GM12878 (cell line): ENCODE measurements at regions not wholly inside any gene's neighbourhood (a gene's known extent, or its start where the extent isn't known, plus 50 kb on each side); places are given as distances from the start of the nearest gene placed in this dataset.

Experiments
- ATAC-seq: fragments of 200-7000 bp; cut with Tn5 transposase; 3 replicates; pipeline ENCODE4 v1.9.1; 2020; ENCODE audit warnings: mild to moderate bottlenecking, moderate library complexity
- BruUV-seq: library from RNA; stranded (reverse); fragments of 400-500 nt; replicated peaks from 2 replicates; lab custom pipeline; 2021; lab: Mats Ljungman, UMichigan
- CTCF ChIA-PET: fragments of 300-600 bp; sonication (Branson Sonifier 250); formaldehyde crosslinking; extraction: SDS; loops from one replicate; lab custom pipeline; 2021; ENCODE audit warnings: inconsistent platforms; lab: Yijun Ruan, JAX
- POLR2A ChIA-PET: fragments of 350-600 bp; formaldehyde crosslinking; extraction: SDS; loops from one replicate; lab custom pipeline; 2021; ENCODE audit warnings: inconsistent platforms; lab: Charles Lee
- RAD21 ChIA-PET: fragments of 300-600 bp; sonication (Branson Sonifier 250); formaldehyde crosslinking; loops from one replicate; lab custom pipeline; 2023; ENCODE audit warnings: antibody characterized with exemption; ENCODE audit not compliant: unreplicated experiment; lab: Charles Lee
- SMC1A ChIA-PET: fragments of 300-600 bp; sonication (Branson Sonifier 250); formaldehyde crosslinking; loops from one replicate; lab custom pipeline; 2023; ENCODE audit not compliant: unreplicated experiment, uncharacterized antibody; lab: Charles Lee
- DNase-seq: peaks from one replicate; pipeline ENCODE4 v3.0.0-alpha.2; 2011; ENCODE audit warnings: low read depth, low spot score
- FAIRE-seq: peaks from 3 replicates; lab custom pipeline; 2011; peaks lifted over from hg19 to GRCh38; lab: Jason Lieb, UNC
- H2AFZ ChIP-seq: 2 replicates; pipeline ENCODE4 v1.6.0; 2011; ENCODE audit warnings: low read depth, low read length, control low read depth; ENCODE audit not compliant: control insufficient read depth
- H3K27ac ChIP-seq: 2 replicates; pipeline ENCODE4 v1.5.1; 2011; ENCODE audit warnings: control low read depth; ENCODE audit not compliant: control insufficient read depth, insufficient read depth
- H3K27me3 ChIP-seq, 2 experiments: replicated peaks in 1 of 2; 2 replicates each; pipeline versions ENCODE4 v1.6.0 to v1.6.1; 2011; ENCODE audit warnings: low read length in 1 of 2; ENCODE audit not compliant: control insufficient read depth in 2 of 2, insufficient read depth in 2 of 2
- H3K36me3 ChIP-seq, 2 experiments: 2 replicates each; pipeline ENCODE4 v1.5.1; 2011; ENCODE audit warnings: low read length in 1 of 2; ENCODE audit not compliant: control insufficient read depth in 2 of 2, insufficient read depth in 2 of 2
- H3K4me1 ChIP-seq: 2 replicates; pipeline ENCODE4 v1.6.1; 2011; ENCODE audit warnings: mild to moderate bottlenecking, low read length, moderate library complexity, mixed read lengths; ENCODE audit not compliant: control insufficient read depth, insufficient read depth
- H3K4me2 ChIP-seq: 2 replicates; pipeline ENCODE4 v1.6.0; 2011; ENCODE audit warnings: control low read depth; ENCODE audit not compliant: control insufficient read depth, insufficient read depth
- H3K4me3 ChIP-seq: fragments of 200-600 bp; sonication (generic); 2 replicates; pipeline ENCODE4 v1.5.1; 2016
- H3K79me2 ChIP-seq: 2 replicates; pipeline ENCODE4 v1.6.0; 2011; ENCODE audit warnings: low read length; ENCODE audit not compliant: control insufficient read depth, insufficient read depth
- H3K9ac ChIP-seq: 2 replicates; pipeline ENCODE4 v1.8.0; 2011; ENCODE audit warnings: low read length, control low read depth, mixed read lengths; ENCODE audit not compliant: control insufficient read depth, insufficient read depth
- H3K9me3 ChIP-seq: replicated peaks from 3 replicates; pipeline ENCODE4 v1.5.1; 2011; ENCODE audit warnings: mild to moderate bottlenecking, low read length; ENCODE audit not compliant: control insufficient read depth, insufficient read depth
- H4K20me1 ChIP-seq: 2 replicates; pipeline ENCODE4 v1.6.0; 2011; ENCODE audit not compliant: control insufficient read depth, insufficient read depth
- ATF7 ChIP-seq: fragments of 450-650 bp; IDR thresholded peaks from 2 replicates; pipeline ENCODE4 v1.6.1; 2016; ENCODE audit warnings: low read depth, mild to moderate bottlenecking
- CEBPB ChIP-seq, 2 experiments: fragments of 150-350 bp in 1 of 2; IDR thresholded peaks; 2 replicates each; pipeline ENCODE4 v1.6.1; 2012 to 2014; ENCODE audit warnings: low read depth in 2 of 2, low read length in 2 of 2, borderline replicate concordance in 1 of 2, inconsistent platforms in 1 of 2
- FOXM1 ChIP-seq: IDR thresholded peaks from 2 replicates; pipeline ENCODE4 v1.6.1; 2012; ENCODE audit warnings: low read depth, mild to moderate bottlenecking, inconsistent platforms, low read length, moderate library complexity
- HDAC6 ChIP-seq: fragments of 200-600 bp; sonication (generic); IDR thresholded peaks from one replicate; pipeline ENCODE4 v1.8.0; 2017; ENCODE audit warnings: antibody characterized with exemption; ENCODE audit not compliant: unreplicated experiment
- MTA3 ChIP-seq: IDR thresholded peaks from 2 replicates; pipeline ENCODE4 v1.6.1; 2012; ENCODE audit warnings: low read length, inconsistent platforms, borderline replicate concordance
- MYC ChIP-seq: IDR thresholded peaks from 2 replicates; pipeline ENCODE4 v1.6.1; 2011; ENCODE audit warnings: mild to moderate bottlenecking, low read length, moderate library complexity, inconsistent platforms; ENCODE audit not compliant: insufficient read depth, insufficient replicate concordance, insufficient read length, severe bottlenecking
- SMAD1 ChIP-seq: fragments of 450-650 bp; IDR thresholded peaks from 2 replicates; pipeline ENCODE4 v1.6.1; 2018; ENCODE audit warnings: mild to moderate bottlenecking, low read depth; ENCODE audit not compliant: partially characterized antibody
- SREBF2 ChIP-seq: IDR thresholded peaks from 2 replicates; pipeline ENCODE4 v1.6.1; 2012; ENCODE audit warnings: mild to moderate bottlenecking, low read length
- STAT1 ChIP-seq: fragments of 450-650 bp; conservative IDR thresholded peaks from 2 replicates; pipeline ENCODE4 v1.6.1; 2014; ENCODE audit warnings: antibody characterized with exemption, mild to moderate bottlenecking
- YY1 ChIP-seq: IDR thresholded peaks from 2 replicates; pipeline ENCODE4 v1.6.1; 2011; ENCODE audit warnings: low read depth, mild to moderate bottlenecking, low read length
- ZBED1 ChIP-seq: IDR thresholded peaks from 2 replicates; pipeline ENCODE4 v1.6.1; 2016; ENCODE audit warnings: borderline replicate concordance
- ZNF687 ChIP-seq: fragments of 450-650 bp; IDR thresholded peaks from 2 replicates; pipeline ENCODE4 v1.6.1; 2017; ENCODE audit warnings: mild to moderate bottlenecking, moderate library complexity
- WGBS: methylation state at CpG from one replicate; pipeline ENCODE4 v1.1.6; 2016; ENCODE audit warnings: low lambda C conversion rate; ENCODE audit not compliant: insufficient replicate concordance, insufficient coverage; ENCODE audit errors: missing lambda C conversion rate; 5-methylcytosine and 5-hydroxymethylcytosine counted together
- in situ Hi-C: fragments of 300-500 bp; cut with MboI; formaldehyde crosslinking; loops from 9 replicates; pipeline ENCODE4 v1.14.3; 2018; ENCODE audit warnings: mixed read lengths
- intact Hi-C: fragments of 100-400 bp; cut with micrococcal nuclease; formaldehyde crosslinking; loops from one replicate; pipeline ENCODE4 v1.14.2; 2022; ENCODE audit not compliant: unreplicated experiment
- TF ChIP-seq, protein P1 (sequence below): IDR thresholded peaks from 2 replicates; pipeline ENCODE4 v1.6.1; 2012; ENCODE audit warnings: low read depth, low read length, improper control_type of control experiment
- TF ChIP-seq, protein P2 (sequence below): fragments of 450-650 bp; formaldehyde crosslinking; IDR thresholded peaks from 2 replicates; pipeline ENCODE4 v1.4.0; 2020; ENCODE audit warnings: mild to moderate bottlenecking, moderate library complexity

DNA sequence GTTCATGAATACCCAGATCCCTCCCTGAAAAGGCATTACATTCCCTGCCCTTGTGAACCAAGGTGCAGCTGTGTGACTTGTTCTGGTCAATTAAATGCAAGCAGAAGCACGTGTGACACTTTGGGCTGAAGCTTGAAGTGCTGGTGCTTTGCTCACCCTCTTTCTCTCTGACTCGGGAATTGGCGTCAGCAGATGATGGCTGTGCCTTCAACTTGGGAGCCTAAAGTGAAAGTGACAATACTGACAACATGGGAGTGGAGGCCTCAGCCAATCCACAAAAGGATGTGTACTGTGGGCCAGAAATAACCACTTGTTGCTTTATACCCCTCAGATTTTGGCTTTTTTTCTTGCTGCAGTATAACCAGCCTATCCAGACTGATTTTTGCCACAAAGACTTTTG, 148.3 kb upstream of the THY1 start:
- RAD21 ChIA-PET = no interaction called here
- Histone ChIP-seq H3K27ac (no peak overlapping the region), H3K9me3 (no peaks in the 10 kb centered on the region), H3K79me2 (no peaks in the 10 kb centered on the region), H2AFZ (peak overlapping the region; percentile 37; the same call in 1 of the 2 replicates), H3K4me2 (no peak overlapping the region), H3K4me1 (peaks cover 6% of the 10 kb centered on the region), H3K27me3 (peaks cover 0 to 1% of the 10 kb centered on the region in 2 experiments; a peak in 1 of 4 replicates), H3K9ac (no peak overlapping the region), H3K36me3 (no peaks in the 10 kb centered on the region), H3K4me3 (no peak overlapping the region), H4K20me1 (no peaks in the 10 kb centered on the region)
- CTCF ChIA-PET = no interaction called here
- intact Hi-C loops = no loop called here
- SMC1A ChIA-PET = no interaction called here
- BruUV-seq = no TSS peak
- ATAC-seq = no peak
- POLR2A ChIA-PET = interaction anchor here (0.6 kb wide), 1 partner anchor 613 kb away, joined by 3 read pairs; no protein-coding TSS in a partner anchor
- DNase-seq = no peak
- in situ Hi-C loops = no loop called here
- FAIRE-seq = no peak
- TF ChIP-seq, protein P1, sequence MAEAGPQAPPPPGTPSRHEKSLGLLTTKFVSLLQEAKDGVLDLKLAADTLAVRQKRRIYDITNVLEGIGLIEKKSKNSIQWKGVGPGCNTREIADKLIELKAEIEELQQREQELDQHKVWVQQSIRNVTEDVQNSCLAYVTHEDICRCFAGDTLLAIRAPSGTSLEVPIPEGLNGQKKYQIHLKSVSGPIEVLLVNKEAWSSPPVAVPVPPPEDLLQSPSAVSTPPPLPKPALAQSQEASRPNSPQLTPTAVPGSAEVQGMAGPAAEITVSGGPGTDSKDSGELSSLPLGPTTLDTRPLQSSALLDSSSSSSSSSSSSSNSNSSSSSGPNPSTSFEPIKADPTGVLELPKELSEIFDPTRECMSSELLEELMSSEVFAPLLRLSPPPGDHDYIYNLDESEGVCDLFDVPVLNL = no peak
- TF ChIP-seq HDAC6 (no peak), YY1 (no peak), MTA3 (no peak), ATF7 (no peak), SREBF2 (no peak), SMAD1 (no peak), STAT1 (no peak), ZBED1 (no peak), CEBPB (IDR thresholded peaks at IDR 0.05; ENCODE audit: borderline replicate concordance in 1 of 2, low read depth in 2 of 2, low read length in 2 of 2) (no peak), ZNF687 (no peak), FOXM1 (no peak), MYC (no peak)
- TF ChIP-seq, protein P2, sequence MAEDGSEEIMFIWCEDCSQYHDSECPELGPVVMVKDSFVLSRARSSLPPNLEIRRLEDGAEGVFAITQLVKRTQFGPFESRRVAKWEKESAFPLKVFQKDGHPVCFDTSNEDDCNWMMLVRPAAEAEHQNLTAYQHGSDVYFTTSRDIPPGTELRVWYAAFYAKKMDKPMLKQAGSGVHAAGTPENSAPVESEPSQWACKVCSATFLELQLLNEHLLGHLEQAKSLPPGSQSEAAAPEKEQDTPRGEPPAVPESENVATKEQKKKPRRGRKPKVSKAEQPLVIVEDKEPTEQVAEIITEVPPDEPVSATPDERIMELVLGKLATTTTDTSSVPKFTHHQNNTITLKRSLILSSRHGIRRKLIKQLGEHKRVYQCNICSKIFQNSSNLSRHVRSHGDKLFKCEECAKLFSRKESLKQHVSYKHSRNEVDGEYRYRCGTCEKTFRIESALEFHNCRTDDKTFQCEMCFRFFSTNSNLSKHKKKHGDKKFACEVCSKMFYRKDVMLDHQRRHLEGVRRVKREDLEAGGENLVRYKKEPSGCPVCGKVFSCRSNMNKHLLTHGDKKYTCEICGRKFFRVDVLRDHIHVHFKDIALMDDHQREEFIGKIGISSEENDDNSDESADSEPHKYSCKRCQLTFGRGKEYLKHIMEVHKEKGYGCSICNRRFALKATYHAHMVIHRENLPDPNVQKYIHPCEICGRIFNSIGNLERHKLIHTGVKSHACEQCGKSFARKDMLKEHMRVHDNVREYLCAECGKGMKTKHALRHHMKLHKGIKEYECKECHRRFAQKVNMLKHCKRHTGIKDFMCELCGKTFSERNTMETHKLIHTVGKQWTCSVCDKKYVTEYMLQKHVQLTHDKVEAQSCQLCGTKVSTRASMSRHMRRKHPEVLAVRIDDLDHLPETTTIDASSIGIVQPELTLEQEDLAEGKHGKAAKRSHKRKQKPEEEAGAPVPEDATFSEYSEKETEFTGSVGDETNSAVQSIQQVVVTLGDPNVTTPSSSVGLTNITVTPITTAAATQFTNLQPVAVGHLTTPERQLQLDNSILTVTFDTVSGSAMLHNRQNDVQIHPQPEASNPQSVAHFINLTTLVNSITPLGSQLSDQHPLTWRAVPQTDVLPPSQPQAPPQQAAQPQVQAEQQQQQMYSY (CRISPR knock-in tag) = no peak
- WGBS = 52% methylated on average over 3 of the region's 3 CpGs
